IMR-90 (cell line): ENCODE measurements at regions not wholly inside any gene's neighbourhood (a gene's known extent, or its start where the extent isn't known, plus 50 kb on each side); places are given as distances from the start of the nearest gene placed in this dataset.

ENCODE experiments used
- ATAC-seq: fragments of 200-7000 bp; cut with Tn5 transposase; 2 replicates; pipeline ENCODE4 v1.9.1; 2020; ENCODE audit warnings: low read depth, mild to moderate bottlenecking, moderate library complexity
- BruUV-seq: library from RNA; stranded (reverse); fragments of 400-500 nt; replicated peaks from 2 replicates; lab custom pipeline; 2021; lab: Mats Ljungman, UMichigan
- CTCF ChIA-PET: fragments of 300-600 bp; formaldehyde crosslinking; extraction: SDS; loops from one replicate; lab custom pipeline; 2021; ENCODE audit warnings: antibody characterized with exemption; lab: Yijun Ruan, JAX
- POLR2A ChIA-PET: fragments of 300-600 bp; sonication (Branson Sonifier 250); formaldehyde crosslinking; loops from one replicate; lab custom pipeline; 2022; ENCODE audit warnings: antibody characterized with exemption; ENCODE audit not compliant: unreplicated experiment; lab: Charles Lee
- DNase-seq: peaks from one replicate; pipeline ENCODE4 v3.0.0; 2013
- H2AFZ ChIP-seq: replicated peaks from 2 replicates; pipeline ENCODE3; 2013; ENCODE audit warnings: low read length, mild to moderate bottlenecking; ENCODE audit not compliant: poor library complexity
- H2AK5ac ChIP-seq: 2 replicates; pipeline ENCODE4 v1.6.1; 2013; ENCODE audit warnings: low read depth, low read length, inconsistent platforms
- H2AK9ac ChIP-seq: replicated peaks from 2 replicates; pipeline ENCODE3; 2013; ENCODE audit warnings: mild to moderate bottlenecking, low read depth, low read length, moderate library complexity; ENCODE audit not compliant: poor library complexity
- H2BK120ac ChIP-seq: 2 replicates; pipeline ENCODE4 v1.6.1; 2013; ENCODE audit warnings: low read depth, low read length, inconsistent platforms
- H2BK15ac ChIP-seq: 3 replicates; pipeline ENCODE4 v1.6.1; 2013; ENCODE audit warnings: low read depth, low read length, inconsistent platforms
- H2BK20ac ChIP-seq: 2 replicates; pipeline ENCODE4 v1.6.1; 2013; ENCODE audit warnings: low read depth, mild to moderate bottlenecking, inconsistent platforms, low read length, moderate library complexity
- H2BK5ac ChIP-seq: 2 replicates; pipeline ENCODE4 v1.6.1; 2013; ENCODE audit warnings: mild to moderate bottlenecking, low read depth, low read length, inconsistent platforms; ENCODE audit not compliant: poor library complexity, severe bottlenecking
- H3K14ac ChIP-seq: replicated peaks from 2 replicates; pipeline ENCODE4 v1.6.1; 2013; ENCODE audit warnings: low read depth, low read length, inconsistent platforms
- H3K18ac ChIP-seq: 2 replicates; pipeline ENCODE4 v1.6.1; 2013; ENCODE audit warnings: low read depth, low read length, control low read depth
- H3K23ac ChIP-seq: 2 replicates; pipeline ENCODE4 v1.6.1; 2013; ENCODE audit warnings: low read depth, low read length, inconsistent platforms
- H3K27ac ChIP-seq: 2 replicates; pipeline ENCODE4 v1.5.1; 2013; ENCODE audit warnings: mild to moderate bottlenecking, control low read depth, low read length; ENCODE audit not compliant: insufficient read depth
- H3K27me3 ChIP-seq: 2 replicates; pipeline ENCODE4 v1.6.1; 2013; ENCODE audit warnings: low read length; ENCODE audit not compliant: control insufficient read depth, insufficient read depth
- H3K36me3 ChIP-seq: 2 replicates; pipeline ENCODE4 v1.6.1; 2013; ENCODE audit warnings: low read length, mixed read lengths; ENCODE audit not compliant: control insufficient read depth, insufficient read depth
- H3K4ac ChIP-seq: 2 replicates; pipeline ENCODE4 v1.6.1; 2013; ENCODE audit warnings: low read depth, low read length, inconsistent platforms
- H3K4me1 ChIP-seq: 2 replicates; pipeline ENCODE4 v1.6.1; 2013; ENCODE audit warnings: low read length, mixed read lengths; ENCODE audit not compliant: control insufficient read depth, insufficient read depth
- H3K4me2 ChIP-seq: 2 replicates; pipeline ENCODE4 v1.6.1; 2013; ENCODE audit warnings: low read depth, mild to moderate bottlenecking, control low read depth, low read length, moderate library complexity
- H3K4me3 ChIP-seq: 2 replicates; pipeline ENCODE4 v1.5.1; 2013; ENCODE audit warnings: low read depth, mild to moderate bottlenecking, control low read depth, low read length, moderate library complexity; ENCODE audit not compliant: insufficient read depth
- H3K56ac ChIP-seq: 2 replicates; pipeline ENCODE4 v1.6.1; 2013; ENCODE audit warnings: low read length, inconsistent platforms; ENCODE audit not compliant: insufficient read depth; ENCODE audit errors: extremely low read depth
- H3K79me1 ChIP-seq, 2 experiments: 2 replicates each; pipeline ENCODE4 v1.6.1; 2013; ENCODE audit warnings: low read length in 2 of 2, inconsistent platforms in 1 of 2, low read depth in 1 of 2
- H3K9ac ChIP-seq: 2 replicates; pipeline ENCODE4 v1.6.1; 2013; ENCODE audit warnings: low read depth, low read length, control low read depth
- H3K9me1 ChIP-seq: 2 replicates; pipeline ENCODE4 v1.6.1; 2013; ENCODE audit warnings: low read length, inconsistent platforms; ENCODE audit not compliant: insufficient read depth
- H3K9me3 ChIP-seq: 2 replicates; pipeline ENCODE4 v1.6.1; 2013; ENCODE audit warnings: low read length; ENCODE audit not compliant: control insufficient read depth, insufficient read depth
- H4K20me1 ChIP-seq: 2 replicates; pipeline ENCODE4 v1.6.1; 2013; ENCODE audit warnings: low read length, inconsistent platforms; ENCODE audit not compliant: insufficient read depth
- H4K5ac ChIP-seq: 2 replicates; pipeline ENCODE4 v1.6.1; 2013; ENCODE audit warnings: mild to moderate bottlenecking, low read depth, low read length, control low read depth
- H4K8ac ChIP-seq, 2 experiments: 2 replicates each; pipeline ENCODE4 v1.6.1; 2013; ENCODE audit warnings: low read depth in 2 of 2, low read length in 2 of 2, control low read depth in 1 of 2, inconsistent platforms in 1 of 2
- H4K91ac ChIP-seq: 2 replicates; pipeline ENCODE4 v1.6.1; 2013; ENCODE audit warnings: low read depth, low read length, inconsistent platforms; ENCODE audit not compliant: insufficient read depth
- CEBPB ChIP-seq: IDR thresholded peaks from 2 replicates; pipeline ENCODE4 v1.6.1; 2012; ENCODE audit warnings: low read depth, low read length, improper control_type of control experiment
- RCOR1 ChIP-seq: IDR thresholded peaks from 2 replicates; pipeline ENCODE4 v1.6.1; 2012; ENCODE audit warnings: mild to moderate bottlenecking, low read length, improper control_type of control experiment; ENCODE audit not compliant: insufficient replicate concordance
- WGBS, 2 experiments: methylation state at CpG; one replicate each; pipeline versions ENCODE4 v1.1.5 to v1.1.7; 2013; ENCODE audit warnings: missing lambda C conversion rate in 2 of 2; ENCODE audit not compliant: insufficient read length in 1 of 2; ENCODE audit errors: extremely low coverage in 2 of 2; 5-methylcytosine and 5-hydroxymethylcytosine counted together
- dilution Hi-C: fragments of 300-500 bp; cut with HindIII; formaldehyde crosslinking; loops from one replicate; pipeline ENCODE4 v1.14.3; 2018; ENCODE audit warnings: low sequenced_read_pairs; ENCODE audit not compliant: unreplicated experiment
- in situ Hi-C: fragments of 300-500 bp; cut with MboI; formaldehyde crosslinking; loops from 3 replicates; pipeline ENCODE4 v1.14.3; 2019; ENCODE audit warnings: low sequenced_read_pairs, inconsistent platforms, mixed read lengths
- intact Hi-C: fragments of 100-400 bp; cut with micrococcal nuclease; formaldehyde crosslinking; loops from 2 replicates; pipeline ENCODE4 v1.10.0; 2022

DNA sequence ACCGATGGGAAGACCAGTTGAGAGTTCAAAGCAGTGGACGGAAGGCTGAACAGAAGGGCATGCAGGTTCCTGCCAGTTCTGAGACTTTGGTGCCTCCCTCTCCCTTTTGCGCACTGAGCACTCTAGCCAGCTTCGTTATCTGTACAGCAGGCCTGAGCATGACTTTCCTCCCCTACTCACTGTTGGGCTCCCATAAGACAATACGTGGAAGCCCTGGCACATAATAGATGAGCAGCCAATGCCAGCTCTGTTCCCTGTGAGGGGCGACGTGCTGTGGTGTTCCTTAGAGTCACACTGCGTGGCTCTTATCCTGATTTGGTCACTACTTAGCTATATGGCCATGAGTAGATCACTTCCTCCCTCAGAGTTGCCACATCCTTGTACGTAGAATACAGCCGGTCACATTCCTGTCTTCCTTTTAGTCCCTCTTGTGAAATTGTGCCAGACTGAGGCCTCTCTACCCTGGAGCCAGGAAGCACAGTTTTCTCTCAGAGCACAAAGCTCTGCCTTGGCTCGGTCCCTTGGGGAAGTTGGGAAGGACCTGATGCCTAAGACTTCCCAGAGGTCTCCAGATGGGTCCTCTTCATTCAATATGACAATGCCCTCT lies 160.4 kb upstream of the MAMLD1 start:
- Histone ChIP-seq H4K8ac (peak overlapping the region; percentile 24 to 77; a peak in 3 of 4 replicates), H3K27me3 (no peaks in the 10 kb centered on the region), H3K4me1 (peaks cover 10% of the 10 kb centered on the region), H4K91ac (peak overlapping the region; percentile 52; the same call in 1 of the 2 replicates), H3K4ac (peak overlapping the region; percentile 81), H3K79me1 (no peaks in the 10 kb centered on the region), H3K18ac (peak overlapping the region; percentile 69; the same call in 1 of the 2 replicates), H3K23ac (no peak overlapping the region), H2AFZ (peak overlapping the region; percentile 40), H3K9me3 (no peaks in the 10 kb centered on the region), H2BK5ac (peak overlapping the region; percentile 25), H3K14ac (no peak overlapping the region; the same call in 1 of the 2 replicates), H2AK5ac (peak overlapping the region; percentile 89), H3K56ac (no peak overlapping the region), H3K4me3 (no peak overlapping the region), H3K9ac (no peak overlapping the region), H3K27ac (peak overlapping the region; percentile 16; the same call in 1 of the 2 replicates), H3K9me1 (peaks cover 7% of the 10 kb centered on the region; the same call in 1 of the 2 replicates), H3K4me2 (no peak overlapping the region), H2BK20ac (peak overlapping the region; percentile 57; the same call in 1 of the 2 replicates), H4K5ac (peak overlapping the region; percentile 19; the same call in 1 of the 2 replicates), H2AK9ac (peak overlapping the region; percentile 39), H4K20me1 (no peaks in the 10 kb centered on the region), H2BK15ac (peak overlapping the region; percentile 33; the same call in 2 of the 3 replicates), H3K36me3 (no peaks in the 10 kb centered on the region), H2BK120ac (peak overlapping the region; percentile 83)
- WGBS, 2 experiments = 66% methylated on average over 6 of the region's 11 CpGs; no CpG with 5 or more reads in 1 of the 2 experiments
- in situ Hi-C loops = no loop called here
- intact Hi-C loops = loop anchor here (5.0 kb wide), 1 partner anchor 165 kb away; no protein-coding TSS in a partner anchor
- dilution Hi-C loops = no loop called here
- no TSS peak for BruUV-seq
- no peak for ATAC-seq
- DNase-seq = peak; percentile 63
- TF ChIP-seq CEBPB (peak; percentile 71), RCOR1 (no peak)
- CTCF ChIA-PET = no interaction called here
- POLR2A ChIA-PET = no interaction called here
